ENCODE measurements at regions not wholly inside any gene's neighbourhood (a gene's known extent, or its start where the extent isn't known, plus 50 kb on each side); places are given as distances from the start of the nearest gene placed in this dataset.
"Not testable (repeated sequence)": the region's sequence is repeated elsewhere in the genome, so short reads cannot be mapped to it uniquely, and the experiment has no call there.

DNA sequence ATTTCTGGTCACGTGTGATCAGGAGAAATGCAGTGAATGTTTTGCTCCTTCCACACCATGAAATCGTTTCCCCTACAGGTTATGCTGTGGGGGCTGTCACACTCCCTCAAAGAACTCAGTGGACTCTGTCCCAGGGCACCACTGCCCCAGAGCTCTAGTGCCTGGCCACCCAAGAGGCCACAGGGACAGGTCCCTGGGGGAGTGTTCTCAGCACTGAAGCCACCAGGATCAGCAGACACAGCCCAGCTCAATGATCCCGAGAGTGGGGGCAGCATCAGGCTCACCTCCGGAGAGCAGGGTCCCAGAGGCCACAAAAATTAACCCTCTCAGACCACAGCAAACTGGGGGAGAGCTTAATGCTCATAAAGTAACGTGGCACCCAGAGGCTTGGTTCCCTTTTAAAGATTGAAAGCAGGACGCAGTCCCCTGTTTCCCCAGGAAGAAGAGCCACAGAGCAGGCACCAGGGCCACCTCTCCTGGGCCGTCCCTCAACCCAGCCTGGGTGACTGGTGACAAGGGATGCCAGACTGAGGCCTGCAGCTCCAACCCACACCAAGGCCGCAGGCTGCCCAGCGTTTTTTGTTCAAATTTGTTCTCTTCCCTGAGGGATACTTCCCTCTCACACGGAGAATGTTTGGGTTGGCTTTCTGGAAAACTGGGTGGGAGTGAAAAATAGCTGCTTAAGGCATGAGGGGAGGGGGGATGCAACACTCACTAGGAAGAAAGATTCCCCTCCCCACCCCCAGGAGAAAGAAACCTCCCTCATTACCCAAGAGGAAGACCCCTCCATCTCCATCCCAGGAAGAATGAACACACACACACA, 123.3 kb upstream of the IGF1R start:
- no peak for DNase-seq (ENCODE audit: low spot score)

DNA sequence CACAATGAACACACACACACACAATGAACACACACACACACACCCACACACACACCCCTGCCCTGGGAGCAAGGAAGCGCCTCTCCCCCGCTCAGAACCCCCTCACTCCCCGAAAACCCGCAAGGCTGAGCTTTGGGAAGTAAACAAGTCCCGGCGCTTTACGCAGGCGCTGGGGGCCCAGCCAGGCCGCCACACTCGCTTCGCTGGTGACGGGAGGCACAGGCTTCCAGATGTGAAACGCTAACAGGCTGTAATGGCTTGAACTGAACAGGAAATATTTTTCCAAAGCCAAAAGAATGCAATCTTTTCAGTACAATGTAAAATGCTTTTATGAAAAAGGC, 122.7 kb upstream of the IGF1R start:
- DNase-seq (ENCODE audit: low spot score): no peak

DNA sequence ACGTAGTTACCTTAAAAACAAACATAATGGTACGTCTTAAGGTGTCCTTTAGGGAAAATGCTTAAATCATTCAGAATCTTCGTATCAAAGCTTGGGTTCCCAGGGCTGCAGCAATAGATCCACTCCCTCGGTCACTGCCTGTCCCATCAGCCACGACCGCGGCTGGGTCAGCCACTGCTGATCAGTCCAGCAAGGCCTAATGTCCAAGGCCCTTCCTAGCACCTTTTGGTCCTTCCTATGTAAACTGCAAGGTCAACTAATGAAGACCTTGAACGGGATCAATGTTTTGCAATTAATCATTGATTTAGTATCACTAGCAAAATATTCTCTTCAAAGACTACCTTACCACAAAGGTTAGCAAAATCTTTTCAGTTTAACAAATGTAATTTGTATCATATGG, 122.2 kb upstream of the IGF1R start:
- DNase-seq (ENCODE audit: low spot score): no peak

DNA sequence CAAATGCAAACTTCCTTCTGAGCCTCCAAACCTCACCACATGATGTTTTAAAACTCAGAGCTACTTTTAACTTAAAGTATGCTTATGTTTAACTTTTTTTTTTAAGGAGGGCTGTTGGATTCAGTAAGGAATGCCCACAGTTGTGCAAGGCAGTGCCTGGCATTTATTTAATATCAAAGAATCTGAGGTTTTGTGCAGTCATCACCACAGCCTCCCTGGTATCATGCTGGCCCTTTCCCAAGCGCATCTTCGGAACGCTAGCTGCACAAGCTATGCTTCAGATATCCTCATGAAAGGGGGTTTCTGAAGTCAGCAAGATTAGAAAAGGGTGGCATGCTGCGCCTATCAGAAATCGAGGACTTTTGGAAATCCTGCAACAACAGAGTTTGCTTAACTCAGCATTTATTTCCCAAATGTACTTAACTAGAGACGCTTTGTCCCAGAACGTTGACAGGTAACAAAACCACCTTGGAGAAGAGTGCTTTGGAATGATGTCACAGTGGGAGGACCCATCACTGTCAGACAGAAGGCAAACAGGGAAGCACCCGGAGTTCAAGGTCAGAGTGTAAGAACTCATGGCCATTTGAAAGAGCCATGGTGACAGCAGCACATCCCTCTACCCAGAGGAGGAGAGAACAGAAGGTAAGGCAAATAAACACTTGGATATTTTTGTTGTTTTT, 120.2 kb upstream of the IGF1R start:
- no peak for DNase-seq (ENCODE audit: low spot score)

DNA sequence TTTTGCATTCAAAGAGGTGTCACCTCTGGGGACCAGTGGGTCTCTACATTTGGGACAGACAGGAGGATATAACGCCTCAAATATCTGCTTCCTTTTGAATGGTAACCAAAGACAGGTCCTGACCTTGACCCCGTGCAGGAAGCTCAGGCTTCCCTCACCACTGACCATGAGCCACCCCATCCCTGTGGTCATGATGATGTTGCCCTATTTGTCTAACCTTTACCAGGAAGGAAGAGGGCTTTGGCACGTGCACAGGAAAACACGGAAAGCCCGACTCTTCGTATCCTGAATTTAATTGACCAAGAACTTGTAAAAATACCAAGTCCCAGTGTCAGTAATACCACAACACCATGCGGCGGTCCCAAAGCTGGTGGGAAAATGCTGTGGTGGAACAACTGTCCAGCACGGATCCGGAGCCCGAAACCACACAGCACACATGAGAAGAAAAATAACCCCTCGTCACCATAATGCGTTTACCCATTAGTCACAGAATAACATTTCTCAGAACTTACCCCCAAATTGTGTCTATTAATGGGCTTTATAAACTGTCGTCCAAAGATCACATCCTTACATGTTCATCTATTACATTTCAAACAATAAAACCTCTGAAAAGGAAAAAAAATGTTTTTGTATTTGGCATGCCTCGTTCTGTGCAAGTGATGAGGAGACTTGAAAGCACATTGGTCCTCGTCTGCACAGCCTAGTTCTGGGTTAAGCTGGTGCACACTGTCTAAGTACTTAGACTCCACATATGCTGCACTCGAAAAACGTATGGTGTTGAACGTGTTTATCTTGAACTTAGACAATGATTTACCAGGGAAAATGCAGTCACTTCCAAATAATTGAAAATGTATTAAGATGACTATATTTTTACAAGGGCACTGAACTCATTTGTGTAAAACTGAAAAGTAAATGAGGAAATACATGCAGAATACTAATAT, 118.9 kb upstream of the IGF1R start:
- DNase-seq (ENCODE audit: low spot score): no peak

DNA sequence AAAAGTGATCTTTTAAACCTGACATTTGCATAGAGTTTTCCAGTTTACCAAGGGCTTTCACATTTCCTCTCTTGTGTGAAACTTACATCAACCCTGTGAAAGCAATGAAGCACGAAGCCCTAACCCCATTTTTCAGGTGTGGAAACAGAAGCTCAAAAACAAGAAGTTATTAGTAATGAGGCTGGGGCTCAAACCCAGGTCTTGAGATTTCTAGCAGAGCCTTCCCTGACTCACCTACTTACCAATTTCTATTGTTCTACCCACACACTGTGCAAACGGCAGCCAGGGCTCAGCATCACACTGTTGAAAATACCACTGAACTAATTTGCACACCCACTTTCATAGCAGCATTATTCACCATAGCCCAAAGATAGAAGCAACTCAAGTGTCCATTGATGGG, 117.8 kb upstream of the IGF1R start:
- DNase-seq (ENCODE audit: low spot score): no peak

DNA sequence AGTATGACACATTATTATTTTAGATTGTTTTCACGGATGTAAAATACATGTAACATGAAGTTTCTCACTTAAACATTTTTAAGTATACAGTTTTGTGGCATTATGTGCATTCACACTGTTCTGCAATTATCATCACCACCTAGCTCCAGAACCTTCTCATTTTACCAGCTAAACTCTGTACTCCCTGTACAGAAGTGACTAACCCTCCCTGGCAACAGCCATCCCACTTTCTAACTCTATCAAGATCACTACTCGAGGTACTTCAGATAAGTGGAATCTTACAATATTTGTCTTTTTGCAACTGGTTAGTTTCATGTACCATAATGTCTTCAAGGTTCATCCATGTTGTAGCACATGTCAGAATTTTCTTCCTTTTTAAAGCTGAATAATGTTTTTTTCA, 116.3 kb upstream of the IGF1R start:
- no peak for DNase-seq (ENCODE audit: low spot score)

DNA sequence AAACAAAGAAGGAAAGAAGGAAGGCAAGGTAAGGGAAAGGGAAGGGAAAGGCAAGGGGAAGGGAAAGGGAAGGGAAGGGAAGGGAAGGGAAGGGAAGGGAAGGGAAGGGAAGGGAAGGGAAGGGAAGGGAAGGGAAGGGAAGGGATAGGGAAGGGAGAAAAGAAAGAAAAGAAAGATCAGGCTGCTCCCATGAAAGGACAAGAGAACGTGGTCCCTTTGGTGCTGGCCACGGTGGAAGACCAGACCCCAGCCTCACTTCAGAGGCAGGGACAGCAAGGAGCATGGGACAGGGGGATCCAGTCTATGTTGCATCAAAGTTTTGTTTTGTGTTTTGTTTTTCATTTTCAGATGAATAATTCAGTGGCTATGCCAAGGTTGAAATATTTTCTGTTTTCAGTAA, 111.4 kb upstream of the IGF1R start:
- no peak for DNase-seq (ENCODE audit: low spot score)

DNA sequence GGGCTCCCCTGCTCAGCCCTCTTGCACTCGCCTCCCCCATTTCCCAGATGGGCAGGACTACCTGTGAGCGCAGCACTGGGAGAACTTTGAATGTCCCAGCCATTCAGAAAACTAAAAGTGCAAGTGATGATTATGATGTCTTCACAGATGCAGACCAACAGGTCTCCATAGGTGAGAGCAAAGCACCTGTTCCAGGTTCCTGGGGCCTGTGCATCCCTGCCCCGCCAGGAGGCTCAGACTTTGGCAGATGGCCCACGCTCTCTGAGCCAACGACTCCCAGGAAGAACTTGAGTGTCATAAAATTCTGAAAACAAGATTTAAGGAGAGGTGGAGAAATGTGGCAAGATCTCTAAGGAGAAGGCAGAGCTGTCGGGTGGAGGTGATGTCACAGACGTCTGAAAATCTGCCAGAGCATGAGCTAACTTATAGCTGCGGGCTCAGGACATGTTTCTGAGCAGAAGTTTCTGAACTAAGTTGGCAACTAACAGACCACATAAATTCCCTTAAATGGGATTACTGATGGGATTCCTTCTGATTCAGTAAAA, 110.8 kb upstream of the IGF1R start:
- no peak for DNase-seq (ENCODE audit: low spot score)

DNA sequence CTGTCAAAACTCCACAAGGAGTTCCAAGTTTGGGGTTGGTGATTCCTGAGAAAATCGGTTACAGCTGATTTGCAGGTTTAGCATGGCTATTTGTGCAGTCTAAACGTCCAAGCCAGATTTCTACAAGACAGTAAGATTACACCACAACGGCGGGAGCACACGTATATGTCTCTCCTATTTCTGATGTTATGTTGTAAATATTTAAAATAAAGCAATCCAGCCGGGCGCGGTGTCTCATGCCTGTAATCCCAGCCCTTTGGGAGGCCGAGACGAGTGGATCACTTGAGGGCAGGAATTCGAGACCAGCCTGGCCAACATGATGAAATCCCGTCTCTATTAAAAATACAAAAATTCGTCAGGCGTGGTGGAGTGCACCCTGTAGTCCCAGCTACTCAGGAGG, 106.8 kb upstream of the IGF1R start:
- no peak for DNase-seq (ENCODE audit: low spot score)

DNA sequence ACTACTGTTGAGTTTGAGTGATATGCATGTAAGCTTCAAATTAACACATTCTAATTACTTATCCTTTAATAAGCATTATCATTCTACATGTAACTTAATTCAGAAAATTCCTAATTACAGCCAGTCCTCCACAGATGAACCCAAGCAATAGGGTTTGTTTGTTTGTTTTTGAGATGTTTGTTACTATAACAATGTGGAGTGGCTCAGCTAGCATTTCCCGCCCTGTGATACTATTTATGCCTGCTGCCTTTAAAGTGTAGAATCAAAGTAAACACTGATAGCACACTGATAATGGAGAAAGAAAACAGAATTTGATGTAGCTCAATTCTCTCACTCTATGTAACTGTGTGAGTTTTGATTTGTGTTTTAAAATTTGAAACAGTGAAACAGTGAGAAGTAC, 105.1 kb upstream of the IGF1R start:
- DNase-seq (ENCODE audit: low spot score): no peak

DNA sequence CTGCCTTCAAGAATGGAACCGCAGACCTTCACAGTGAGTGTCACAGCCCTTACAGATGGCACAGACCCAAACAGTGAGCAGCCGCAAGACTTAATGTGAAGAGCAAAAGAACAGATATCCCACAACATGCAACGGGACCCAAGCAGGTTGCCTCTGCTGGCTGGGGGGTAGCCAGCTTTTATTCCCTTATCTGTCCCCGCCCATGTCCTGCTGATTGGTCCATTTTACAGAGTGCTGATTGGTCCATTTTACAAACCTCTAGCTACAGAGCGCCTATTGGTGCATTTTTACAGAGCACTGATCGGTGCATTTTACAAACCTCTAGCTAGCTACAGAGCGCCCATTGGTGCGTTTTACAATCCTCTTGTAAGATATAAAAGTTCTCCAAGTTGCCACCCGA, 102.0 kb upstream of the IGF1R start:
- no peak for DNase-seq (ENCODE audit: low spot score)

DNA sequence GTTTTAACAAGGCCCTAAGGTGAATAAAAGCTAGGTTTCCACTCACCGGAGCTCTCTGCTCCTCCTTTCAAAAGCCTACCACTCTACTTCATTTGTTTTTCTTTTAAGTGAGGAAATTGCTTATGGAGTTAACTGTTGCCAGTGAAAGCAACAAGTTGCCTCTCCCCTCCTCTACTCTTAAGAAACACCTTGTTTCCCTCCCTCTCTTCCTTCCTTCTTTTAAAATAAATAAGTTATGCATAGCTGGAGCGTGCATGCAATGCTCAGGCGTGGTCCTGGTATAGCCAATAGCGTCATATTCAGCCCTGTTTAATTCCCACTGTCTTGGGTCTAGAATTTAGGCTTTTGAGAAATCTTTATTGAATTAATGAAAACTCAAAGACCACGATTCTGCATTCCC, 101.1 kb upstream of the IGF1R start:
- no peak for DNase-seq (ENCODE audit: low spot score)

DNA sequence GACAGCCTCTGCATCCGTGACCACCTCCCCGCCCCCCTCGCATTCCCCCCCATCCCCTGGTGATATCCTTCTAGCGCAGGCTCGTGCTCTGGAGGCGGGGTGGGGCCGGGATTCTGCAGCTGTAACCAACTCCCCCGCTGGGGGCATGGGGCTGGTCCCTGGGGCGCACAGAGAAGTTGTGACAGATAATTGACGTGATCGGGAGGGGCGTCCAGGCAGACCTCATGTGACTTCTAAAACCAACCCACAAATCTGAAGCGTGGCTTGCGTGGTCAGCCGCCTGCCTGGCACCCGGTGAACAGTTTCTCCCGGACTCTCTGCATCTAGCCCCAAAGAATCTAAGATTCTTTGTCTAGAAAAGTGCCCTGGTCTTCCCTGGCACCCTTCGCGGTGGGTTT, 100.6 kb upstream of the IGF1R start:
- DNase-seq (ENCODE audit: low spot score): no peak

DNA sequence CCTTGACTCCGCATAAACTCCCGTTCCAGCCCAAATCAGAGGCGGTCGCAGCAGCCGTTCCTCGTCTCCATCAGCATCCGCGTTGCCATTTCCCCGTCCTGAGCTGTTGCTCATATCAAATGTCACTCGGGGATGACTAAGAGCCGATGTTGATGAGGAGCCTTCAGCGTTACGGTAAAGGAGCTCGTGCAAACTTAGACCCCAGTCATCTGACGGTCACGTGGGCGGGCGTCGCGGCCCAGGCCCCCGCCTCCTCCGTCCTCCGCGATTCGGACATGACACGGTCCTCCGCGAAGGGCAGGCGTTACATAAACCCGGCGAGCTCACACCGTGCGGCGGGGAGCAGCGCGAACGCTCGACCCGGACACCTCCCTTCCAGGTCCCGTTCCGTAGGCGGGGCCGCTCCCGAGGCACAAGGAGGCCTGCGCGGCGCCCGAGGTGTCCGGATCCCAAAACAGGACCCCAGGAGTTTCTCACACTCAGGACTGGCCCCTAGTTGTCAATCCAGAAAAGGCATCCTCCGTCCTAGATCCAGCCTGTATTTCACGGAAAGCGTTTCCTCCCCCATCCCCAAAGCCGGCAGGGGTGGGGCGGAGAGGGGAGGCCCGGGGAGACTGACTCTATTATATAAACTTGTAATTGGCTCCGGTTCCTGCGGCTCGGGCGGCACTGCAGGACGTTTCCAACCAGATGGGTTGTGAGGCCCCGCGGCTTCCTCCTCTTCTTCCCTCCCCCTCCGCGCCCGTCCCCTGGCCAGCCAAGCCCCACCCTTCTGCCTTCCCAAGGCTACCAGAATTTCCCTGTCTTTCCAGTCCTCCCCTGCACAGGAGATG, 100.0 kb upstream of the IGF1R start:
- DNase-seq (ENCODE audit: low spot score): peak; percentile 78

DNA sequence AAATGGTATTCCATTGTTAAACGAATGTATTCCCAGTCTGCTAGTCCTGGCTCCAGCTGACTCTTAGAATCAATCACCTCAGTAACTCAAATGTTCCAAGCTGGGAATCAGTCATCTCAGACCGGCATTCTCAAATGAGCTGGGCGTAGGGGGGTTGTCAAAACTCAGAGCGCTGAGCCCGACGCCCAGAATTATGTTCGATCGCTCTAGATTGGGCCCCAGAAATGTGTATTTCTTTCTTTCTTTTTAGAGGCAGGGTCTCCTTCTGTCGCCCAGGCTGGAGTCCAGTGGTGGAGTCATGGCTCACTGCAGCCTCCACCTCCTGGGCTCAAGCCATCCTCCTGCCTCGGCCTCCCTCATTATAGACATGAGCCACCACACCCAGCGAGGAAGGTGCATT, 99.3 kb upstream of the IGF1R start:
- no peak for DNase-seq (ENCODE audit: low spot score)

DNA sequence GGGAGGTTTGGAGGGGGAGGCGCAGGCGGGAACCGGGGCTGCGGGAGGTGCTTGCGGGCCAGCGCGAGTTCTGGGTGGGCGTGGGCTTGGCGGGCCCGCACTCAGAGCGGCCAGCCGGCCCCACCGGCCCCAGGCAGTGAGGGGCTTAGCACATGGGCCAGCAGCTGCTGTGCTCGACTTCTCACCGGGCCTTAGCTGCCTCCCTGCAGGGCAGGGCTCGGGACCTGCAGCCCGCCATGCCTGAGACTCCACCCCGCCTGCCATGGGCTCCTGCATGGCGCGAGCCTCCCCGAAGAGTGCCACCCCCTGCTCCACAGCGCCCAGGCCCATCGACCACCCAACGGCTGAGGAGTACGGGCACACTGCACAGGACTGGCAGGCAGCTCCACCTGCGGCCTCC, 98.6 kb upstream of the IGF1R start:
- no peak for DNase-seq (ENCODE audit: low spot score)

DNA sequence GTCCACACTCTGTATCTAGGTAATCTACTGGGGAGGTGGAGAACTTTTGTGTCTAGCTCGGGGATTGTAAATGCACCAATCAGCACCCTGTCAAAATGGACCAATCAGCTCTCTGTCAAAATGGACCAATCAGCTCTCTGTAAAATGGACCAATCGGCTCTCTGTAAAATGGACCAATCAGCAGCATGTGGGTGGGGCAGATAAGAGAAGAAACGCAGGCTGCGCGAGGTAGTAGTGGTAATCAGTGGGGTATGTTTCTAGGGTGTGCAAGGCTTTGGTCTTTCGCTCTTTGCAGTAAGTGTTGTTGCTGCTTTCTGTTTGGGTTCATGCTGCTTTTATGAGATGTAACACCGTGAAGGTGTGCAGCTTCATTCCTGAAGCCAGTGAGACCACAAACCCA, 98.0 kb upstream of the IGF1R start:
- not testable (repeated sequence) for DNase-seq (ENCODE audit: low spot score)

DNA sequence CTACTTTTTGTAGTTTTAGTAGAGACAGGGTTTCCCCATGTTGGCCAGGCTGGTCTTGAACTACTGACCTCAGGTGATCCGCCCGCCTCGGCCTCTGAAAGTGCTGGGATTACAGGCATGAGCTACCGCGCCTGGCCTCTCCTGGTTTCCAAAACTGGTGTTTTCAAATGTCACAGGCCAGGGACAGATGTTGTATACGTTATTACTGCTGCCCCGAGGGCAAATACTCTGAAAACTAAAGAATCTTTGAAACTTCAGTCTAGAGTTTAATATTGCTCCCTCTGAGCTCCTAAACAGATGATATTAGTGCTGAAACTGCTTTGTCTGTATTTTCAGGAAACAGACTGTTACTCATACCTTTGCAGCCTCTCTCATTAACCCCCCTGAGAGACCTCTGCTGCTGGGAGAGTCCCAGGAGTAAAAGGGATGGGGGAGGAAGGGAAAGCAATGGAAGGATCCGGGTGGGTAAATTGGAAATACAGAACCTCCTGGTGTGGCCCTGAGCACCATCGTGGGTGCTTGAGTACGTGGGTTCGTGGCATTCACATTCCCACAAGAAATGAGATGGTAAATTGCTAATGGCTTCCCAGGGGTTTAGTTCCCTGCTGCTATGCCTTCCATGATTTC, 96.3 kb upstream of the IGF1R start:
- DNase-seq (ENCODE audit: low spot score): no peak

DNA sequence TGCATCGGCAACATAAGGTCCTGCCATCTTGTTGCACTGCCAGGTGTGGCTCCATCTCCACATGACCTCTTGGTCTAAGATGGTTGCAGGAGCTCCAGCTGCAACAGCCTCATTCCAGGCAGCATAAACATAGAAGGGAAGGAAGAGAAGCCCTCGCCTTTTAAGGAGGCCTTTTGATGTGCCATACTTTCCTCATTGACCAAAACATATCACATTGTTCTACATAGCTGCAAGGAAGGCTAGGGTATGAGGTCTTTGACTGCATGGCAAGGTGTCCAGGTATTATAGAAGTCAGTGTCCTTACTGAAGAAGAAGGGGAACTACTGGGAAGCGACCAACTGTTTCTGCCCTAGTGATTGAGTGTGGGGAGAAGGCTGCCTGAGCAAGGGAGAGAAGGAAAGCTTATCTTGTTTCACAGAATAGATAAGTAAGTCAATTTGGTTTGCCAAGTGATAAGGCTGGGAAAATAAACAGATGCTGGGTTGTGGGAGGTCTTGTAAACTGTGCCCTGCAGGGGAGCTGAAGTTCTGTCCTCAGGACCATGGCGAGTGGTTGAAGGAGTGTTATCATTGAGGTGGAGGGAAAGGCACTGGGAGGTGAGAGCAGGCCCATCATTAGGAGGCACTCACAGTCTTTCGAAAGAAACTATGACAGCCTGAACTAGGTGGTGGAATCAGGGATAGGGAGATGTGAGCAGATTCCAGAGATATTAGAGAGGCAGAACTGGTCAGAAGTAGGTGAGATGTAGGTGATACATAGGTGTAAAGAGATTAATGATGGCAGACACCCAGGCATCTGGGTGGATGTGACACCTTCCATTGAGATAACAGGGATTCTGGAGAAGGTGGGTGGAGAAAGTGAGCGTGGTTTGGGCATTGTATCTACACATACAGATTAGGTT, 93.8 kb upstream of the IGF1R start:
- no peak for DNase-seq (ENCODE audit: low spot score)
